HL-60 (cell line): ENCODE measurements at regions not wholly inside any gene's neighbourhood (a gene's known extent, or its start where the extent isn't known, plus 50 kb on each side); places are given as distances from the start of the nearest gene placed in this dataset.

Source experiments
- DNase-seq, 2 experiments: peaks; one replicate each; pipeline ENCODE4 v3.0.0-alpha.2; 2010 to 2020; ENCODE audit warnings: low read depth in 1 of 2, low spot score in 1 of 2
- H3K27ac ChIP-seq: fragments of 250-450 bp; sonication (Bioruptor Pico); replicated peaks from 2 replicates; pipeline ENCODE4 v1.5.1; 2020; ENCODE audit warnings: mild to moderate bottlenecking, moderate library complexity
- H3K27me3 ChIP-seq: fragments of 250-450 bp; sonication (Bioruptor Pico); 2 replicates; pipeline ENCODE4 v1.5.1; 2021; ENCODE audit warnings: mild to moderate bottlenecking, moderate library complexity; ENCODE audit not compliant: insufficient read depth, poor library complexity, severe bottlenecking
- H3K4me3 ChIP-seq: replicated peaks from 2 replicates; pipeline ENCODE4 v1.5.1; 2011; ENCODE audit warnings: mild to moderate bottlenecking, control low read depth, low read length; ENCODE audit not compliant: insufficient read depth
- CTCF ChIP-seq: IDR thresholded peaks from one replicate; pipeline ENCODE4 v1.5.1; 2011; ENCODE audit warnings: low read length, control low read depth, inconsistent platforms; ENCODE audit not compliant: insufficient read depth
- GABPA ChIP-seq: IDR thresholded peaks from 2 replicates; pipeline ENCODE4 v1.6.1; 2012; ENCODE audit warnings: low read depth
- POLR2AphosphoS5 ChIP-seq: IDR thresholded peaks from 2 replicates; pipeline ENCODE4 v1.6.1; 2012; ENCODE audit warnings: low read depth
- REST ChIP-seq: IDR thresholded peaks from 2 replicates; pipeline ENCODE4 v1.6.1; 2012; ENCODE audit warnings: low read depth; ENCODE audit not compliant: insufficient replicate concordance
- SPI1 ChIP-seq: IDR thresholded peaks from 2 replicates; pipeline ENCODE4 v1.6.1; 2012; ENCODE audit warnings: low read depth, mild to moderate bottlenecking, borderline replicate concordance

GRCh38 chr11:33582636-33583325, 117.8 kb downstream of the C11orf91 start:
- DNase-seq, result no peak
- TF ChIP-seq GABPA, result no peak
- TF ChIP-seq SPI1, result no peak
- no peak for TF ChIP-seq REST
- no peak for TF ChIP-seq POLR2AphosphoS5
- TF ChIP-seq CTCF, result no peak
- Histone ChIP-seq H3K27me3 (no peaks in the 10 kb centered on the region), H3K27ac (no peak overlapping the region), H3K4me3 (no peak overlapping the region)

GRCh38 chr11:33579101-33579500, 121.5 kb downstream of the C11orf91 start:
- Histone ChIP-seq H3K4me3 (no peak overlapping the region), H3K27ac (no peak overlapping the region), H3K27me3 (peaks cover 4% of the 10 kb centered on the region)
- no peak for TF ChIP-seq CTCF
- no peak for TF ChIP-seq POLR2AphosphoS5
- TF ChIP-seq REST, result no peak
- TF ChIP-seq SPI1, result no peak
- no peak for TF ChIP-seq GABPA
- DNase-seq, result no peak

- H3K4me3 ChIP-seq, result no peak overlapping the region
Measured at GRCh38 chr11:33577204-33577603, 123.4 kb downstream of the C11orf91 start.

More at GRCh38 chr11:33577204-33577603, 123.4 kb downstream of the C11orf91 start:
- Histone ChIP-seq H3K27ac (no peak overlapping the region), H3K27me3 (peaks cover 4% of the 10 kb centered on the region)
- no peak for DNase-seq
- TF ChIP-seq REST, result no peak
- TF ChIP-seq SPI1, result no peak
- TF ChIP-seq CTCF, result no peak
- no peak for TF ChIP-seq GABPA
- no peak for TF ChIP-seq POLR2AphosphoS5
